SU-DHL-6 (cell line): ENCODE measurements at regions not wholly inside any gene's neighbourhood (a gene's known extent, or its start where the extent isn't known, plus 50 kb on each side); places are given as distances from the start of the nearest gene placed in this dataset.

Experiments
- H2AFZ ChIP-seq: fragments of 200-600 bp; sonication (generic); 2 replicates; pipeline ENCODE4 v1.6.1; 2014; ENCODE audit warnings: low read depth, mild to moderate bottlenecking, moderate library complexity, mixed read lengths, antibody characterized with exemption, low read length; ENCODE audit not compliant: severe bottlenecking
- H3F3A ChIP-seq: fragments of 200-600 bp; shearing (Covaris generic); 2 replicates; pipeline ENCODE4 v1.6.0; 2016; ENCODE audit warnings: antibody characterized with exemption, mild to moderate bottlenecking; ENCODE audit not compliant: insufficient read depth
- H3K27ac ChIP-seq: fragments of 200-600 bp; sonication (generic); 2 replicates; pipeline ENCODE4 v1.5.1; 2016; ENCODE audit warnings: low read depth, mild to moderate bottlenecking, low read length, moderate library complexity, mixed read lengths
- H3K27me3 ChIP-seq: fragments of 200-600 bp; sonication (generic), shearing (Covaris generic); 2 replicates; pipeline ENCODE4 v1.6.0; 2014; ENCODE audit warnings: mild to moderate bottlenecking, low read length
- H3K36me3 ChIP-seq: fragments of 200-600 bp; sonication (generic); 2 replicates; pipeline ENCODE4 v1.6.1; 2014; ENCODE audit warnings: mild to moderate bottlenecking, low read length, mixed read lengths
- H3K4me2 ChIP-seq: fragments of 300-600, 200-600 bp; shearing (Covaris generic), sonication (generic); 2 replicates; pipeline ENCODE4 v1.6.0; 2014; ENCODE audit warnings: low read length, low read depth, mild to moderate bottlenecking; ENCODE audit not compliant: poor library complexity, severe bottlenecking
- H3K4me3 ChIP-seq: fragments of 200-600 bp; sonication (generic); 2 replicates; pipeline ENCODE4 v1.5.1; 2014; ENCODE audit warnings: antibody characterized with exemption, low read length, mild to moderate bottlenecking, mixed read lengths; ENCODE audit not compliant: insufficient read depth, poor library complexity, severe bottlenecking
- H3K79me2 ChIP-seq: fragments of 200-600 bp; sonication (generic); 2 replicates; pipeline ENCODE4 v1.6.1; 2014; ENCODE audit warnings: mild to moderate bottlenecking, low read length, moderate library complexity; ENCODE audit not compliant: insufficient read depth
- H3K9ac ChIP-seq: fragments of 200-600 bp; sonication (generic); 2 replicates; pipeline ENCODE4 v1.7.0; 2014; ENCODE audit warnings: mild to moderate bottlenecking, low read length
- H3K9me2 ChIP-seq: fragments of 200-600 bp; sonication (generic); replicated peaks from 2 replicates; pipeline ENCODE4 v1.6.1; 2014; ENCODE audit warnings: low read length; ENCODE audit not compliant: insufficient read depth
- H3K9me3 ChIP-seq: fragments of 200-600 bp; sonication (generic); 2 replicates; pipeline ENCODE4 v1.6.1; 2014; ENCODE audit warnings: low read length, mixed read lengths; ENCODE audit not compliant: insufficient read depth
- H4K20me1 ChIP-seq: fragments of 200-600 bp; sonication (generic); 2 replicates; pipeline ENCODE4 v1.6.1; 2014; ENCODE audit warnings: low read depth, mild to moderate bottlenecking, antibody characterized with exemption, low read length, moderate library complexity, mixed read lengths
- EZH2phosphoT487 ChIP-seq: fragments of 200-600 bp; sonication (generic), shearing (Covaris generic); conservative IDR thresholded peaks from 2 replicates; pipeline ENCODE4 v1.6.1; 2018; ENCODE audit warnings: mild to moderate bottlenecking, antibody characterized with exemption, low read length, moderate library complexity, mixed read lengths
- TF ChIP-seq, protein P1 (sequence below): fragments of 200-600 bp; sonication (generic); IDR thresholded peaks from one replicate; pipeline ENCODE4 v1.5.1; 2017; ENCODE audit warnings: antibody characterized with exemption, mild to moderate bottlenecking, low read length, moderate library complexity; ENCODE audit not compliant: insufficient read depth, poor library complexity, severe bottlenecking

DNA sequence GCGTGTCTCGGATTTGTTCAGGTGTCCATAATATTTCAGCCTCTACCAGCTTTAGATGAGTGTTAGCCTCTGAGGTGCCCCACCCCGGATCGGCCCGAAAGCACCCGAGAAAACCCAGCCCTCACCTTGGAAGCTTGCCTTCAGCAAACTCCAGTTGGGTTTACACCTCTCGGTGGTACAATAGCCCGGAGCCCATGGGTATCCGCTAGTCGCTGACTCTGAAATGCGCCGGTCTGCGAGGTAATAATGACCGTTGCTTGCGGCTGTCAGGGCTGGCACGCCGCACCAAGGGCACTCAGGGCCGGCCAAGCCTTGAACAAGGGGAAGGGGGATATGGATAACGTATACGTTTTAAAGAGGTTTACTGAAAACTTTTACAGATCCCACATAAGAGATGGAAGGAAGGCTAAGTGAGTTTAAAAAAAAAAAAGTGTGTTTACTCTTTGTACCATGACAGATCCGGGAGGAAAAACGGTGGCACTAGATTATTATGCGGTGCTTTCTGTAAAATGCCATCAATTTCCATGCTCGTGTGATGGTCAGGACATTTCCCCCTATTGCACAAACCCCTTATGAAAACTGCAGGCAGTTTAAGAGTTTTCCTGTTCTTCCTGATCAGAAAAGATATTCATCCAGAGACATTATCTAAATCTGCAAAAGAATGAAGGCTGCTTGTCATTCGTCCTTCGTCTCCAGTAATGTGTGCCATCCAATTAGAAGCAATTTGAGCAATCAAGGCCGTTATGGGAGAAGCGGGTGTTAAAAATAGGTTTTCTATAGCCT lies 124.2 kb downstream of the TMEM161B start:
- Histone ChIP-seq H3K9ac (no peak overlapping the region), H3K27ac (no peak overlapping the region), H4K20me1 (no peaks in the 10 kb centered on the region), H2AFZ (no peak overlapping the region), H3K9me2 (no peaks in the 10 kb centered on the region), H3K4me2 (no peak overlapping the region), H3K36me3 (no peaks in the 10 kb centered on the region), H3F3A (no peaks in the 10 kb centered on the region), H3K27me3 (no peaks in the 10 kb centered on the region), H3K4me3 (no peak overlapping the region), H3K79me2 (no peaks in the 10 kb centered on the region), H3K9me3 (no peaks in the 10 kb centered on the region)
- TF ChIP-seq, protein P1, sequence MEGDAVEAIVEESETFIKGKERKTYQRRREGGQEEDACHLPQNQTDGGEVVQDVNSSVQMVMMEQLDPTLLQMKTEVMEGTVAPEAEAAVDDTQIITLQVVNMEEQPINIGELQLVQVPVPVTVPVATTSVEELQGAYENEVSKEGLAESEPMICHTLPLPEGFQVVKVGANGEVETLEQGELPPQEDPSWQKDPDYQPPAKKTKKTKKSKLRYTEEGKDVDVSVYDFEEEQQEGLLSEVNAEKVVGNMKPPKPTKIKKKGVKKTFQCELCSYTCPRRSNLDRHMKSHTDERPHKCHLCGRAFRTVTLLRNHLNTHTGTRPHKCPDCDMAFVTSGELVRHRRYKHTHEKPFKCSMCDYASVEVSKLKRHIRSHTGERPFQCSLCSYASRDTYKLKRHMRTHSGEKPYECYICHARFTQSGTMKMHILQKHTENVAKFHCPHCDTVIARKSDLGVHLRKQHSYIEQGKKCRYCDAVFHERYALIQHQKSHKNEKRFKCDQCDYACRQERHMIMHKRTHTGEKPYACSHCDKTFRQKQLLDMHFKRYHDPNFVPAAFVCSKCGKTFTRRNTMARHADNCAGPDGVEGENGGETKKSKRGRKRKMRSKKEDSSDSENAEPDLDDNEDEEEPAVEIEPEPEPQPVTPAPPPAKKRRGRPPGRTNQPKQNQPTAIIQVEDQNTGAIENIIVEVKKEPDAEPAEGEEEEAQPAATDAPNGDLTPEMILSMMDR, result no peak
- no peak for TF ChIP-seq EZH2phosphoT487

DNA sequence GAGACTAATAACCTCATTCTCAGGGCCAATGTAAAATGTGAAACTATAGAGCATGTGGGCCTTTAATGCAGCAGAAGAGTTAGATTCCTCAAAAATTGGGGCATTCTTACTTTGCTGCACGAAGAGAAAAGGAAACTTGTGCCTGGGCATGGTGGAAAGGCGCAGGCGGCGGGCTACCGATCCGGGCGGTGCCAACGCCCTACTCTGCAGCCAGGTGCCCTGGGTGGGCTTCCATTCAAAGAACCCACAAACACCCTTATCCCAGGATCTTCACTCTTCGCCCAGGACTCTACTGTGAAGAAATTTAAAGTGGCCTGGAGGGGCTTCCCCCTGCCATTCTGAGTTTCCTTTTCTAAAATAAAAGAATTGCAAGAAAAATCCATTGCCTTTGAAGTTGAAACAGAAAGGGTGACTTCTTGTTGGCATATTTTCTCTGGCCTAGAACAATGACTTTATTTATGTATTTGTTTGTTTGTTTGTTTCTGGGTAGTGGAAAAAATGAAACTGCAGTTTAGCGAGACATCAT lies 124.9 kb downstream of the TMEM161B start:
- Histone ChIP-seq H3F3A (no peaks in the 10 kb centered on the region), H3K27ac (no peak overlapping the region), H3K4me3 (no peak overlapping the region), H2AFZ (no peak overlapping the region), H3K27me3 (no peaks in the 10 kb centered on the region), H4K20me1 (no peaks in the 10 kb centered on the region), H3K9ac (no peak overlapping the region), H3K79me2 (no peaks in the 10 kb centered on the region), H3K9me3 (no peaks in the 10 kb centered on the region), H3K9me2 (no peaks in the 10 kb centered on the region), H3K4me2 (no peak overlapping the region), H3K36me3 (no peaks in the 10 kb centered on the region)
- TF ChIP-seq, protein P1, result no peak
- TF ChIP-seq EZH2phosphoT487, result no peak

DNA sequence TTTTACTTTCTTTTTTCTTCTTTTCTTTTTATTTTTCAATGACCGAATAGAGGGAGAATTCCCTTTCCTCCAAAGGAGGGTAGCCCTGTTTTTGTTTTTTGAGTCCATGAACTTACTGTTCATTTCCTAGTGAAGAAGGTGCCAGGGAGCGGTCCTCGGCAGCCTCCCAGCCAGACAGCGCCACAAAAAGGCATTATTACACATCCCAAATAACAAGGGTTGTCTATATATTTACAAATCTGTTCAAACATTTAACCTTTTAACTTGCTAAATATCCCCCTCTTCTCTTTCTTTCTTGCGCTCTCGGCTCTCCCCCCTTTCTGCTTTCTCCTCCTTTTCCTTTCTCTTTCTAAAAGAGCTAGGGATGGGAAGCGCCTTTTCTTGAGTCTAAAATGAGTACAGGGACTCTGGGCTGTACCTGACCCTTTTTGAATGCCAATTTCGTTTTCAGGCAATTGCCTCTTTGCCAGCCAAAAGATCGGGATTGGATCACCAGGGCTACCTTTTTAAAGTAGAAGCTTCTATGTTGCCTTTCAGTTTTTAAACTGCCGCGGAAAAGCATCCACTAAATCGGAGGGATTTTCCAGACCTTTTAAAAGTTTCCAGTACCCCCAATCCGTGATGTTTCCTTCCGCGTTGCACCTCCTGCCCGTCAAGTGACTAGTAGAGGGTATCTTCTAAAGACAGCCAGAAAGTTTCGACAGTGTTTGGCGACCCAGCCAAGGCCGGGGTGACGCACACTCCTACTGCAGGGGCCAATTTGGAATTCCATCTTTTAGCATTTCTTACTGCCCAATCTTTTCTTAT lies 125.6 kb downstream of the TMEM161B start:
- no peak for TF ChIP-seq EZH2phosphoT487
- TF ChIP-seq, protein P1, result no peak
- Histone ChIP-seq H3K9me2 (no peaks in the 10 kb centered on the region), H3K9ac (no peak overlapping the region), H3F3A (no peaks in the 10 kb centered on the region), H2AFZ (no peak overlapping the region), H3K4me3 (no peak overlapping the region), H3K27me3 (no peaks in the 10 kb centered on the region), H3K36me3 (no peaks in the 10 kb centered on the region), H3K27ac (no peak overlapping the region), H3K9me3 (no peaks in the 10 kb centered on the region), H4K20me1 (no peaks in the 10 kb centered on the region), H3K79me2 (no peaks in the 10 kb centered on the region), H3K4me2 (no peak overlapping the region)
